GM18505 (cell line): ENCODE measurements at regions not wholly inside any gene's neighbourhood (a gene's known extent, or its start where the extent isn't known, plus 50 kb on each side); places are given as distances from the start of the nearest gene placed in this dataset.

ENCODE experiments used
- ATAC-seq: cut with Tn5 transposase; IDR thresholded peaks from one replicate; pipeline ENCODE4 v1.9.1; 2021; ENCODE audit not compliant: unreplicated experiment
- POLR2A ChIP-seq: IDR thresholded peaks from 4 replicates; pipeline ENCODE4 v1.6.1; 2011; ENCODE audit warnings: borderline replicate concordance; ENCODE audit not compliant: insufficient read depth, insufficient read length; ENCODE audit errors: extremely low read depth

DNA sequence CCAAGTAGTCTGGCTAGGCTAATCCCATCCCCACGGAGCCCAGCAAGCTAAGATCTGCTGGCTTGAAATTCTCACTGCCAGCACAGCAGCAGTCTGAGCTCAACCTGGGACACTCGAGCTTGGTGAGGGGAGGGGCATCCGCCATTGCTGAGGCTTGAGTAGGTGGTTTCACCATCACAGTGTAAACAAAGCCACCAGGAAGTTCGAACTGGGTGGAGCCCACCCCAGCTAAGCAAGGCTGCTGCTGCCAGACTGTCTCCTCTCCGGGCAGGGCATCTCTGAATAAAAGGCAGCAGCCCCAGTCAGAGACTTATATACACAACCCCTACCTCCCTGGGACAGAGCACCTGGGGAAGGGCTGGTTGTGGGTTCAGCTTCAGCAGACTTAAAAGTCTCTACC is 639.6 kb downstream of the IQCM start:
- TF ChIP-seq POLR2A, result no peak
- ATAC-seq, result no peak

GRCh38 chr4:149175549-149175948 is 640.1 kb downstream of the IQCM start:
- no peak for ATAC-seq
- no peak for TF ChIP-seq POLR2A

DNA sequence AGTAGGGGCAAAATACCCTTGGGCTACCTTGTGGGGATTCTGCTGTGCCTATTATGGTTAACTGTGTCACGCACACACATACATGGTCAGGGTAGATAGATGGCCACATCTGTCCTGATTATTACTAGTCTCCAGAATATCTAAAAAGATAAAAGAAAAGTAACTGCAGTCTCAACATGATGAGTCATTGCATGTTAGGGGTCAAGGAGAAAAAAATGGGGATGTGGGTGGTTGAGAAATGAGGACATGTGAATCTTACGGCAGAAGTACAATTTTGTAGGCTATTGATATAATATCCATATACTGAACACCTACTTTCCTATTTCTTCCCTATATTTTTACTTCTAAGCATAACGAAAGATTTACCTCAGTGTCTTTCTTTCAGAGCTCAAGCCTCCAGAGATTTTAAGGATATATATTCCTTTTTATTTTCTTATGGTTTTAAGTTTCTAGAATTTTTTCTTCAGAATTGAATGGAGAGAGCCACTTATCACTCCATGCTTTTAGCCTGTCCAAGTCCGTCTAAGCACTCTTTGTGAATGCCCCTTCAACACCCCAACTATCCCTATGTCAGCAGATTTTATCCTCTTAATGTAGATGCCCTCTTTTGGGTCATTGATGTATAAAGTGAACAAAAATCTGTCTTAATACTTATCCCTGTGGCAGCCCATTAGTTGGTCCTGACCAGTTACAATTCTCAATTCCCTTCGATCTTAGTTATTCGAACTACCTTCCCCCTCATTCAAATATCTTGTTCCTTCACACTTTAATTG is 642.2 kb downstream of the IQCM start:
- no peak for TF ChIP-seq POLR2A
- ATAC-seq, result no peak

- ATAC-seq, result no peak
- TF ChIP-seq POLR2A, result no peak
Measured at GRCh38 chr4:149168645-149169044, 647.0 kb downstream of the IQCM start.

- no peak for ATAC-seq
- TF ChIP-seq POLR2A, result no peak
Measured at GRCh38 chr4:149166876-149167275, 648.8 kb downstream of the IQCM start.

GRCh38 chr4:149166365-149166764 is 649.3 kb downstream of the IQCM start:
- TF ChIP-seq POLR2A, result no peak
- ATAC-seq, result no peak

- no peak for TF ChIP-seq POLR2A
- no peak for ATAC-seq
Measured at GRCh38 chr4:149164282-149164681, 651.4 kb downstream of the IQCM start.

- ATAC-seq, result no peak
- no peak for TF ChIP-seq POLR2A
Measured at GRCh38 chr4:149161247-149161646, 654.4 kb downstream of the IQCM start.

- ATAC-seq, result no peak
- TF ChIP-seq POLR2A, result no peak
Measured at GRCh38 chr4:149160370-149160769, 655.3 kb downstream of the IQCM start.

GRCh38 chr4:149158817-149159216 is 656.8 kb downstream of the IQCM start:
- no peak for ATAC-seq
- TF ChIP-seq POLR2A, result no peak

- no peak for TF ChIP-seq POLR2A
- ATAC-seq, result no peak
Measured at GRCh38 chr4:149145803-149146202, 669.8 kb downstream of the IQCM start.

GRCh38 chr4:149144060-149144459 is 671.6 kb downstream of the IQCM start:
- TF ChIP-seq POLR2A, result no peak
- no peak for ATAC-seq

- no peak for ATAC-seq
- no peak for TF ChIP-seq POLR2A
Measured at GRCh38 chr4:149141391-149141790, 674.3 kb downstream of the IQCM start.

GRCh38 chr4:149140841-149141240 is 674.8 kb downstream of the IQCM start:
- no peak for ATAC-seq
- no peak for TF ChIP-seq POLR2A
